Endothelial cell of umbilical vein (primary cell): ENCODE measurements at regions not wholly inside any gene's neighbourhood (a gene's known extent, or its start where the extent isn't known, plus 50 kb on each side); places are given as distances from the start of the nearest gene placed in this dataset.

Source experiments
- BruUV-seq: library from RNA; stranded (reverse); fragments of 400-500 nt; replicated peaks from 2 replicates; lab custom pipeline; 2021; lab: Mats Ljungman, UMichigan
- CTCF ChIA-PET: fragments of 300-600, 350-600 bp; sonication (Branson Sonifier 250); formaldehyde crosslinking; loops from one replicate; lab custom pipeline; 2021; ENCODE audit warnings: antibody characterized with exemption, inconsistent platforms; lab: Charles Lee
- POLR2A ChIA-PET: fragments of 300-600, 350-600 bp; sonication (Branson Sonifier 250); formaldehyde crosslinking; loops from one replicate; lab custom pipeline; 2021; ENCODE audit warnings: antibody characterized with exemption, inconsistent platforms; lab: Charles Lee
- DNase-seq: peaks from one replicate; pipeline ENCODE4 v3.0.0-alpha.2; 2011; ENCODE audit warnings: low read depth, low spot score
- FAIRE-seq: peaks from 2 replicates; lab custom pipeline; 2011; peaks lifted over from hg19 to GRCh38; lab: Jason Lieb, UNC
- H2AFZ ChIP-seq: 2 replicates; pipeline ENCODE4 v1.6.0; 2012; ENCODE audit warnings: low read depth, low read length, control low read depth, inconsistent platforms
- H3K27ac ChIP-seq: 2 replicates; pipeline ENCODE4 v1.5.1; 2011; ENCODE audit warnings: low read depth, mild to moderate bottlenecking, control low read depth, low read length, moderate library complexity; ENCODE audit not compliant: insufficient read depth
- H3K27me3 ChIP-seq, 2 experiments: 2 replicates each; pipeline versions ENCODE4 v1.6.0 to v1.6.1; 2011; ENCODE audit warnings: low read length in 2 of 2, mixed read lengths in 1 of 2; ENCODE audit not compliant: control insufficient read depth in 2 of 2, insufficient read depth in 2 of 2
- H3K36me3 ChIP-seq, 2 experiments: 2 replicates in 1 of 2; 3 replicates in 1 of 2; pipeline ENCODE4 v1.5.1; 2011; ENCODE audit warnings: low read length in 2 of 2, mild to moderate bottlenecking in 1 of 2, moderate library complexity in 1 of 2; ENCODE audit not compliant: control insufficient read depth in 2 of 2, insufficient read depth in 2 of 2; ENCODE audit errors: extremely low read depth in 1 of 2
- H3K4me1 ChIP-seq: 3 replicates; pipeline ENCODE4 v1.5.1; 2011; ENCODE audit warnings: mild to moderate bottlenecking, low read length; ENCODE audit not compliant: control insufficient read depth, insufficient read depth; ENCODE audit errors: extremely low read depth
- H3K4me2 ChIP-seq: 2 replicates; pipeline ENCODE4 v1.6.1; 2011; ENCODE audit warnings: low read length, control low read depth, mixed read lengths; ENCODE audit not compliant: insufficient read depth
- H3K4me3 ChIP-seq, 3 experiments: fragments of 200-600 bp in 1 of 3; sonication (generic), shearing (Covaris generic) in 1 of 3; replicated peaks in 1 of 3; 2 replicates each; pipeline ENCODE4 v1.5.1; 2011 to 2016; ENCODE audit warnings: control low read depth in 3 of 3, low read length in 3 of 3, mild to moderate bottlenecking in 2 of 3, inconsistent platforms in 1 of 3, low read depth in 1 of 3, moderate library complexity in 1 of 3; ENCODE audit not compliant: insufficient read depth in 1 of 3
- H3K79me2 ChIP-seq: 2 replicates; pipeline ENCODE4 v1.6.0; 2012; ENCODE audit warnings: low read length, inconsistent platforms; ENCODE audit not compliant: control insufficient read depth, insufficient read depth
- H3K9ac ChIP-seq: replicated peaks from 2 replicates; pipeline ENCODE3; 2011; ENCODE audit warnings: low read length, control low read depth; ENCODE audit not compliant: insufficient read depth; ENCODE audit errors: extremely low read depth
- H3K9me1 ChIP-seq: replicated peaks from 3 replicates; pipeline ENCODE4 v1.6.0; 2011; ENCODE audit warnings: mild to moderate bottlenecking, low read length; ENCODE audit not compliant: control insufficient read depth, insufficient read depth; ENCODE audit errors: extremely low read depth
- H3K9me3 ChIP-seq: replicated peaks from 2 replicates; pipeline ENCODE4 v1.5.1; 2012; ENCODE audit warnings: low read length, inconsistent platforms; ENCODE audit not compliant: control insufficient read depth, insufficient read depth
- H4K20me1 ChIP-seq: replicated peaks from 2 replicates; pipeline ENCODE3; 2011; ENCODE audit warnings: mild to moderate bottlenecking, low read length; ENCODE audit not compliant: control insufficient read depth, insufficient read depth; ENCODE audit errors: extremely low read depth
- CTCF ChIP-seq, 2 donors: IDR thresholded peaks; 1 replicate in 1 of 2; 2 replicates in 1 of 2; pipeline ENCODE4 v1.5.1; 2011; ENCODE audit warnings: low read length in 2 of 2, mild to moderate bottlenecking in 2 of 2, moderate library complexity in 2 of 2, control low read depth in 1 of 2, inconsistent platforms in 1 of 2, low read depth in 1 of 2; ENCODE audit not compliant: insufficient read depth in 1 of 2; ENCODE audit errors: extremely low read depth in 1 of 2
- EZH2 ChIP-seq: IDR thresholded peaks from 2 replicates; pipeline ENCODE4 v1.6.1; 2012; ENCODE audit warnings: borderline replicate concordance, low read depth, mild to moderate bottlenecking, moderate library complexity, low read length, inconsistent platforms; ENCODE audit not compliant: severe bottlenecking
- FOS ChIP-seq: IDR thresholded peaks from 2 replicates; pipeline ENCODE4 v1.6.1; 2011; ENCODE audit warnings: mild to moderate bottlenecking, low read length, moderate library complexity, borderline replicate concordance; ENCODE audit not compliant: insufficient read depth
- GATA2 ChIP-seq: IDR thresholded peaks from 2 replicates; pipeline ENCODE4 v1.7.0; 2011; ENCODE audit warnings: low read depth, mild to moderate bottlenecking, moderate library complexity, mixed read lengths, low read length; ENCODE audit not compliant: insufficient read length, insufficient read depth
- JUN ChIP-seq: IDR thresholded peaks from 2 replicates; pipeline ENCODE4 v1.6.1; 2011; ENCODE audit warnings: borderline replicate concordance, low read depth; ENCODE audit not compliant: insufficient read length, insufficient read depth
- MAX ChIP-seq: IDR thresholded peaks from 2 replicates; pipeline ENCODE4 v1.6.1; 2011; ENCODE audit not compliant: insufficient read depth, insufficient read length
- MYC ChIP-seq: IDR thresholded peaks from one replicate; pipeline ENCODE4 v1.6.1; 2011; ENCODE audit warnings: mild to moderate bottlenecking, low read depth, low read length
- POLR2A ChIP-seq: IDR thresholded peaks from 2 replicates; pipeline ENCODE4 v1.6.1; 2012; ENCODE audit warnings: low read depth, mild to moderate bottlenecking, control low read depth, low read length
- POLR2AphosphoS5 ChIP-seq: IDR thresholded peaks from 2 replicates; pipeline ENCODE4 v1.6.1; 2012; ENCODE audit warnings: low read depth, mild to moderate bottlenecking, control low read depth, low read length, moderate library complexity; ENCODE audit not compliant: insufficient read depth
- dilution Hi-C: fragments of 300-500 bp; cut with MboI; formaldehyde crosslinking; loops from one replicate; pipeline ENCODE4 v1.15.0; 2019; ENCODE audit warnings: low sequenced_read_pairs; ENCODE audit not compliant: extremely low pct_ligation_motif_present
- intact Hi-C: fragments of 100-400 bp; cut with micrococcal nuclease; formaldehyde crosslinking; loops from one replicate; pipeline ENCODE4 v1.10.0; 2022

- Histone ChIP-seq H2AFZ (no peak overlapping the region), H3K4me3 (no peak overlapping the region), H3K27ac (no peak overlapping the region), H4K20me1 (no peaks in the 10 kb centered on the region), H3K36me3 (no peaks in the 10 kb centered on the region), H3K4me1 (no peaks in the 10 kb centered on the region), H3K9me1 (peaks cover 2% of the 10 kb centered on the region), H3K9me3 (no peaks in the 10 kb centered on the region), H3K27me3 (no peaks in the 10 kb centered on the region), H3K9ac (no peak overlapping the region), H3K79me2 (no peaks in the 10 kb centered on the region), H3K4me2 (no peak overlapping the region)
- CTCF ChIA-PET = no interaction called here
- no peak for DNase-seq
- no peak for FAIRE-seq
- dilution Hi-C loops (no loop called here), intact Hi-C loops (no loop called here)
- TF ChIP-seq JUN = no peak
- TF ChIP-seq MAX = no peak
- TF ChIP-seq POLR2AphosphoS5 = no peak
- no TSS peak for BruUV-seq
- POLR2A ChIA-PET = no interaction called here
Measured at GRCh38 chr15:94057305-94057704, 174.1 kb upstream of the MCTP2 start.

GRCh38 chr15:94056314-94056713 is 175.0 kb upstream of the MCTP2 start:
- POLR2A ChIA-PET = no interaction called here
- Histone ChIP-seq H4K20me1 (no peaks in the 10 kb centered on the region), H3K9me1 (peaks cover 2% of the 10 kb centered on the region), H3K27me3 (no peaks in the 10 kb centered on the region), H3K36me3 (no peaks in the 10 kb centered on the region), H3K27ac (no peak overlapping the region), H3K9ac (no peak overlapping the region), H3K79me2 (no peaks in the 10 kb centered on the region), H2AFZ (no peak overlapping the region), H3K4me1 (no peaks in the 10 kb centered on the region), H3K4me2 (no peak overlapping the region), H3K9me3 (no peaks in the 10 kb centered on the region), H3K4me3 (no peak overlapping the region)
- dilution Hi-C loops = no loop called here
- CTCF ChIA-PET = no interaction called here
- intact Hi-C loops = no loop called here
- FAIRE-seq = no peak
- TF ChIP-seq POLR2AphosphoS5 = no peak
- no peak for TF ChIP-seq MYC
- TF ChIP-seq POLR2A = no peak
- no peak for TF ChIP-seq CTCF (IDR thresholded peaks at IDR 0.05; ENCODE audit: extremely low read depth in 1 of 2, insufficient read depth in 1 of 2, low read depth in 1 of 2, low read length in 2 of 2)
- TF ChIP-seq JUN = no peak
- TF ChIP-seq MAX = no peak
- TF ChIP-seq EZH2 = no peak
- no peak for TF ChIP-seq FOS
- TF ChIP-seq GATA2 = no peak
- BruUV-seq = no TSS peak
- no peak for DNase-seq
